A673 (cell line): ENCODE measurements at regions not wholly inside any gene's neighbourhood (a gene's known extent, or its start where the extent isn't known, plus 50 kb on each side); places are given as distances from the start of the nearest gene placed in this dataset.

Experiments
- BruUV-seq: library from RNA; stranded (reverse); fragments of 400-500 nt; replicated peaks from 2 replicates; lab custom pipeline; 2021; lab: Mats Ljungman, UMichigan
- CTCF ChIA-PET: fragments of 300-600 bp; sonication (Branson Sonifier 250); formaldehyde crosslinking; loops from one replicate; lab custom pipeline; 2022; ENCODE audit warnings: antibody characterized with exemption; lab: Charles Lee
- POLR2A ChIA-PET: fragments of 300-600 bp; sonication (Branson Sonifier 250); formaldehyde crosslinking; loops from one replicate; lab custom pipeline; 2022; ENCODE audit warnings: antibody characterized with exemption; ENCODE audit not compliant: low non-redundant PET; lab: Charles Lee
- DNase-seq: peaks from one replicate; pipeline ENCODE4 v3.0.0-alpha.2; 2015; ENCODE audit warnings: low spot score
- H3K27ac ChIP-seq: fragments of 200-600 bp; sonication (generic); 2 replicates; pipeline ENCODE4 v1.5.1; 2016; ENCODE audit warnings: mixed run types, low read depth, mild to moderate bottlenecking, mixed read lengths, antibody characterized with exemption, low read length; ENCODE audit not compliant: poor library complexity, severe bottlenecking
- H3K27me3 ChIP-seq: fragments of 200-600 bp; sonication (generic); replicated peaks from 2 replicates; pipeline ENCODE4 v1.6.1; 2017; ENCODE audit warnings: mixed run types, low read depth, mild to moderate bottlenecking, mixed read lengths, antibody characterized with exemption, low read length; ENCODE audit not compliant: insufficient read depth, poor library complexity
- H3K36me3 ChIP-seq: fragments of 200-600 bp; sonication (generic); 2 replicates; pipeline ENCODE4 v1.6.1; 2016; ENCODE audit warnings: mixed run types, mild to moderate bottlenecking, mixed read lengths, antibody characterized with exemption, low read length; ENCODE audit not compliant: insufficient read depth, poor library complexity, severe bottlenecking
- H3K4me1 ChIP-seq: fragments of 200-600 bp; sonication (generic); 2 replicates; pipeline ENCODE4 v1.6.1; 2017; ENCODE audit warnings: mixed run types, mild to moderate bottlenecking, mixed read lengths, antibody characterized with exemption, low read length; ENCODE audit not compliant: insufficient read depth, poor library complexity, severe bottlenecking
- H3K4me3 ChIP-seq: fragments of 200-600 bp; sonication (generic); 2 replicates; pipeline ENCODE4 v1.5.1; 2016; ENCODE audit warnings: low read depth, mixed run types, mild to moderate bottlenecking, mixed read lengths, low read length; ENCODE audit not compliant: poor library complexity, severe bottlenecking
- H3K9me3 ChIP-seq: fragments of 200-600 bp; sonication (generic); 2 replicates; pipeline ENCODE4 v1.6.1; 2016; ENCODE audit warnings: mixed run types, low read depth, mild to moderate bottlenecking, mixed read lengths, antibody characterized with exemption, low read length; ENCODE audit not compliant: poor library complexity, severe bottlenecking
- EZH2 ChIP-seq: fragments of 200-600 bp; sonication (generic); IDR thresholded peaks from 2 replicates; pipeline ENCODE4 v1.6.1; 2017; ENCODE audit warnings: borderline replicate concordance, low read depth, mild to moderate bottlenecking, mixed read lengths, antibody characterized with exemption, low read length; ENCODE audit not compliant: poor library complexity, severe bottlenecking
- intact Hi-C: fragments of 100-400 bp; cut with micrococcal nuclease; formaldehyde crosslinking; loops from one replicate; pipeline ENCODE4 v1.10.0; 2022; ENCODE audit not compliant: unreplicated experiment
- TF ChIP-seq, protein P1 (sequence below): fragments of 300-800, 200-600 bp; sonication (generic); conservative IDR thresholded peaks from 2 replicates; pipeline ENCODE4 v1.5.1; 2017; ENCODE audit warnings: low read depth, mild to moderate bottlenecking, antibody characterized with exemption, low read length, moderate library complexity, mixed read lengths

DNA sequence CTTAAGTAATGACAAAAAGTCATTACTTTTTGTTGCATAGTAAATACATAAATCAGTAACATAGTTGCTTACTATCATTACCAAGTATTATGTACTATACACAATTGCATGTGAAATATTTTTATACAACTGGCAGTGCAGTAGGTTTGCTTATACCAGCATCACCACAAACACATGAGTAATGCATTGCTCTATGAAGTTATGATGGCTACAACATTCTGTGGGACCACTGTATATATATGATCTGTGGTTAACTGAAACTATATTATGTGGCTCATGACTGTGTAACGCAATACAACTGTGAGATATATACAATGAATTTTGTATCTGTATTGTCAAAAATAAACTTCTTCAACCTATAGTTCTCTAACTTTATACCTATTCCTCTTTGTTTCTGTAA is 113.7 kb upstream of the RBMS3 start:
- intact Hi-C loops, result no loop called here
- CTCF ChIA-PET, result no interaction called here
- no TSS peak for BruUV-seq

DNA sequence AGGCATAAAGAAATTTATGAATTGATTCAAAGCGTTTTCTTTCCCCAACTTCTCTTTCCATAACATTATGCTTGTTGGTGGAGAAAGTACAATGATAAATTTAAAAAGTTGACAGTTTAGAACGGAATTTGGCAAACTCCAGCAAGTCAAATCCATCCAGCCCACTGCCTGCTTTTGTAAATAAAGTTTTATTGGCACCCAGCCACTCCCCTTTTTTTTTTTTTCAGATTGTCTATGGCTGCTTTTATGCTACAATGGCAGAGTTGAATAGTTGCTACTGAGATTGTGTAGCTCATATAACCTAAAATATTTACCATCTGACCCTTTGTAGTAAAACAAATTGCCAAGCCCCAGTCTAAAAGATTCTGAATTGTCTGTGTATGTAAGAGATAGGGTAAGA is 112.8 kb upstream of the RBMS3 start:
- no peak for DNase-seq
- intact Hi-C loops, result no loop called here
- Histone ChIP-seq H3K27ac (no peak overlapping the region), H3K27me3 (no peaks in the 10 kb centered on the region), H3K9me3 (no peaks in the 10 kb centered on the region), H3K4me1 (peaks cover 16% of the 10 kb centered on the region), H3K4me3 (no peak overlapping the region), H3K36me3 (no peaks in the 10 kb centered on the region)
- CTCF ChIA-PET, result no interaction called here
- POLR2A ChIA-PET, result no interaction called here
- BruUV-seq, result no TSS peak
- no peak for TF ChIP-seq EZH2
- TF ChIP-seq, protein P1, sequence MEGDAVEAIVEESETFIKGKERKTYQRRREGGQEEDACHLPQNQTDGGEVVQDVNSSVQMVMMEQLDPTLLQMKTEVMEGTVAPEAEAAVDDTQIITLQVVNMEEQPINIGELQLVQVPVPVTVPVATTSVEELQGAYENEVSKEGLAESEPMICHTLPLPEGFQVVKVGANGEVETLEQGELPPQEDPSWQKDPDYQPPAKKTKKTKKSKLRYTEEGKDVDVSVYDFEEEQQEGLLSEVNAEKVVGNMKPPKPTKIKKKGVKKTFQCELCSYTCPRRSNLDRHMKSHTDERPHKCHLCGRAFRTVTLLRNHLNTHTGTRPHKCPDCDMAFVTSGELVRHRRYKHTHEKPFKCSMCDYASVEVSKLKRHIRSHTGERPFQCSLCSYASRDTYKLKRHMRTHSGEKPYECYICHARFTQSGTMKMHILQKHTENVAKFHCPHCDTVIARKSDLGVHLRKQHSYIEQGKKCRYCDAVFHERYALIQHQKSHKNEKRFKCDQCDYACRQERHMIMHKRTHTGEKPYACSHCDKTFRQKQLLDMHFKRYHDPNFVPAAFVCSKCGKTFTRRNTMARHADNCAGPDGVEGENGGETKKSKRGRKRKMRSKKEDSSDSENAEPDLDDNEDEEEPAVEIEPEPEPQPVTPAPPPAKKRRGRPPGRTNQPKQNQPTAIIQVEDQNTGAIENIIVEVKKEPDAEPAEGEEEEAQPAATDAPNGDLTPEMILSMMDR, result no peak

More for the DNA sequence above, 113.7 kb upstream of the RBMS3 start:
- H3K27ac ChIP-seq, result no peak overlapping the region
- no peak for DNase-seq
- H3K4me1 ChIP-seq, result peaks cover 16% of the 10 kb centered on the region
- no peaks in the 10 kb centered on the region for H3K27me3 ChIP-seq
- POLR2A ChIA-PET, result interaction anchor here (0.6 kb wide), 1 partner anchor 120 kb away, joined by 6 read pairs; no protein-coding TSS in a partner anchor
- H3K4me3 ChIP-seq, result no peak overlapping the region
- no peaks in the 10 kb centered on the region for H3K36me3 ChIP-seq
- no peak for TF ChIP-seq EZH2
- TF ChIP-seq, protein P1, result no peak
- H3K9me3 ChIP-seq, result no peaks in the 10 kb centered on the region

DNA sequence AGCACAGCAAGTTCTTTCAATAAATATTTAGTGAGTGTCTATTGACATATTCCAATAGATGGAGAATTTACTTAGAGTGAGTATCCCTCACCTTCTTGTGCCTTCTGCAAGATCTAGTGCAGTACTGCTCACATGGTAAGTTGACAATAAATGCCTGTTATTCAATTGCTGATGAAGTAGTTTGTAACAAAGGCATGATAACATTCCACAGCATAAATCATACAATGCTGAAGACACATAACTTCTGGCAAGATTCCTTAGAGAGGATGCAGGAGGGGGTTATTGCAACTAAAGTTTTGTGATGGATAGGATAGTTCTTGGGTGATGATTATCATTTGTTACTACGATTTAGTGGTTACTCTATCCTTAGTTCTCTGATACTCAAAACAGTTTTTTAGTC is 112.2 kb upstream of the RBMS3 start:
- no peaks in the 10 kb centered on the region for H3K36me3 ChIP-seq
- peaks cover 16% of the 10 kb centered on the region for H3K4me1 ChIP-seq
- no peaks in the 10 kb centered on the region for H3K9me3 ChIP-seq
- no peak for TF ChIP-seq EZH2
- TF ChIP-seq, protein P1, result no peak
- ChIA-PET CTCF (no interaction called here), POLR2A (no interaction called here)
- no peak overlapping the region for H3K4me3 ChIP-seq
- intact Hi-C loops, result no loop called here
- DNase-seq, result no peak
- BruUV-seq, result no TSS peak
- no peaks in the 10 kb centered on the region for H3K27me3 ChIP-seq
- H3K27ac ChIP-seq, result no peak overlapping the region
